HCT116 (cell line): ENCODE measurements at regions not wholly inside any gene's neighbourhood (a gene's known extent, or its start where the extent isn't known, plus 50 kb on each side); places are given as distances from the start of the nearest gene placed in this dataset.

Source experiments
- ATAC-seq: fragments of 200-7000 bp; cut with Tn5 transposase; 2 replicates; pipeline ENCODE4 v1.9.1; 2020; ENCODE audit warnings: mild to moderate bottlenecking, moderate library complexity
- BruUV-seq: library from RNA; stranded (reverse); fragments of 400-500 nt; replicated peaks from 2 replicates; lab custom pipeline; 2021; lab: Mats Ljungman, UMichigan
- CTCF ChIA-PET: fragments of 300-600 bp; sonication (Branson Sonifier 250); formaldehyde crosslinking; loops from one replicate; lab custom pipeline; 2021; ENCODE audit warnings: antibody characterized with exemption; lab: Charles Lee
- POLR2A ChIA-PET: fragments of 300-600, 350-600 bp; sonication (Branson Sonifier 250); formaldehyde crosslinking; loops from one replicate; lab custom pipeline; 2021; ENCODE audit warnings: antibody characterized with exemption; lab: Charles Lee
- RAD21 ChIA-PET, 2 experiments: fragments of 300-600 bp; sonication (Branson Sonifier 250); formaldehyde crosslinking; loops; one replicate each; lab custom pipeline; 2023; ENCODE audit warnings: low total read pairs in 2 of 2; ENCODE audit not compliant: uncharacterized antibody in 2 of 2, unreplicated experiment in 2 of 2, low non-redundant PET in 1 of 2; lab: Charles Lee
- DNase-seq: peaks from one replicate; pipeline ENCODE4 v3.0.0-alpha.2; 2010; ENCODE audit warnings: low read depth, low spot score
- H2AFZ ChIP-seq: fragments of 200-600 bp; shearing (Covaris generic), sonication (generic); 2 replicates; pipeline ENCODE4 v1.6.1; 2017; ENCODE audit warnings: low read depth, mixed run types, mixed read lengths, antibody characterized with exemption, low read length; ENCODE audit not compliant: poor library complexity, severe bottlenecking
- H3K27ac ChIP-seq: 2 replicates; pipeline ENCODE4 v1.5.1; 2012; ENCODE audit warnings: low read depth, low read length
- H3K27me3 ChIP-seq: fragments of 200-600 bp; sonication (generic); 2 replicates; pipeline ENCODE4 v1.6.1; 2016; ENCODE audit warnings: mixed run types, low read length, mixed read lengths; ENCODE audit not compliant: insufficient read depth
- H3K36me3 ChIP-seq, 2 experiments: fragments of 200-500 bp in 1 of 2; fragments of 200-600 bp in 1 of 2; sonication (Bioruptor generic) in 1 of 2; sonication (generic) in 1 of 2; 2 replicates each; pipeline versions ENCODE4 v1.5.1 to v1.6.1; 2014 to 2016; ENCODE audit warnings: low read length in 2 of 2, inconsistent platforms in 1 of 2, mixed read lengths in 1 of 2, mixed run types in 1 of 2; ENCODE audit not compliant: insufficient read depth in 2 of 2, control insufficient read depth in 1 of 2
- H3K4me1 ChIP-seq, 2 experiments: fragments of 200-600 bp in 1 of 2; sonication (generic) in 1 of 2; 2 replicates each; pipeline versions ENCODE4 v1.5.1 to v1.6.1; 2012 to 2017; ENCODE audit warnings: low read length in 2 of 2, inconsistent platforms in 1 of 2, mild to moderate bottlenecking in 1 of 2, mixed read lengths in 1 of 2, mixed run types in 1 of 2, moderate library complexity in 1 of 2; ENCODE audit not compliant: insufficient read depth in 2 of 2, control insufficient read depth in 1 of 2
- H3K4me2 ChIP-seq: fragments of 200-600 bp; sonication (generic); 2 replicates; pipeline ENCODE4 v1.6.1; 2017; ENCODE audit warnings: mixed run types, low read length, mixed read lengths
- H3K4me3 ChIP-seq, 2 experiments: fragments of 200-600 bp in 1 of 2; sonication (generic) in 1 of 2; replicated peaks in 1 of 2; 2 replicates each; pipeline ENCODE4 v1.5.1; 2011 to 2016; ENCODE audit warnings: low read length in 2 of 2, control low read depth in 1 of 2, low read depth in 1 of 2, mild to moderate bottlenecking in 1 of 2, mixed read lengths in 1 of 2, mixed run types in 1 of 2
- H3K79me2 ChIP-seq: fragments of 200-600 bp; sonication (generic); 2 replicates; pipeline ENCODE4 v1.6.1; 2017; ENCODE audit warnings: mild to moderate bottlenecking, mixed run types, low read length, moderate library complexity, mixed read lengths; ENCODE audit not compliant: insufficient read depth
- H3K9ac ChIP-seq: fragments of 200-600 bp; sonication (generic); 2 replicates; pipeline ENCODE4 v1.6.1; 2016; ENCODE audit warnings: low read length, mixed read lengths
- H3K9me2 ChIP-seq: fragments of 200-600 bp; sonication (generic), shearing (Covaris generic); 2 replicates; pipeline ENCODE4 v1.6.1; 2017; ENCODE audit warnings: mixed run types, mild to moderate bottlenecking, moderate library complexity; ENCODE audit not compliant: insufficient read depth
- H3K9me3 ChIP-seq, 2 experiments: fragments of 200-500 bp in 1 of 2; fragments of 200-600 bp in 1 of 2; sonication (Bioruptor generic) in 1 of 2; sonication (generic) in 1 of 2; 2 replicates each; pipeline ENCODE4 v1.6.1; 2014 to 2017; ENCODE audit warnings: low read length in 2 of 2, mixed read lengths in 2 of 2, inconsistent platforms in 1 of 2, low read depth in 1 of 2, mild to moderate bottlenecking in 1 of 2, mixed run types in 1 of 2, moderate library complexity in 1 of 2; ENCODE audit not compliant: control insufficient read depth in 1 of 2, insufficient read depth in 1 of 2
- H4K20me1 ChIP-seq: fragments of 200-600 bp; sonication (generic), shearing (Covaris generic); 2 replicates; pipeline ENCODE4 v1.6.1; 2017; ENCODE audit warnings: mixed run types, mild to moderate bottlenecking, moderate library complexity; ENCODE audit not compliant: insufficient read depth
- CEBPB ChIP-seq: IDR thresholded peaks from 2 replicates; pipeline ENCODE4 v1.6.1; 2012; ENCODE audit warnings: low read depth
- ELF1 ChIP-seq: IDR thresholded peaks from 2 replicates; pipeline ENCODE4 v1.6.1; 2012; ENCODE audit warnings: low read depth, borderline replicate concordance
- EZH2phosphoT487 ChIP-seq: fragments of 200-600 bp; IDR thresholded peaks from 2 replicates; pipeline ENCODE4 v1.6.1; 2018; ENCODE audit warnings: antibody characterized with exemption, borderline replicate concordance
- FOSL1 ChIP-seq: IDR thresholded peaks from 2 replicates; pipeline ENCODE4 v1.6.1; 2012; ENCODE audit warnings: low read depth
- RAD21 ChIP-seq: IDR thresholded peaks from 2 replicates; pipeline ENCODE4 v1.6.1; 2012; ENCODE audit warnings: low read depth, mild to moderate bottlenecking
- SIN3A ChIP-seq: IDR thresholded peaks from 2 replicates; pipeline ENCODE4 v1.6.1; 2012; ENCODE audit warnings: low read depth
- SP1 ChIP-seq: IDR thresholded peaks from 2 replicates; pipeline ENCODE4 v1.6.1; 2012; ENCODE audit warnings: low read depth
- SRF ChIP-seq: IDR thresholded peaks from 2 replicates; pipeline ENCODE4 v1.6.1; 2012; ENCODE audit warnings: low read depth
- YY1 ChIP-seq: IDR thresholded peaks from 2 replicates; pipeline ENCODE4 v1.6.1; 2011; ENCODE audit warnings: low read length, low read depth, moderate library complexity, mild to moderate bottlenecking; ENCODE audit not compliant: insufficient replicate concordance; ENCODE audit errors: extremely low read depth
- ZFX ChIP-seq: fragments of 450-650 bp; IDR thresholded peaks from 2 replicates; pipeline ENCODE4 v1.6.1; 2017
- intact Hi-C: fragments of 100-400 bp; cut with micrococcal nuclease; formaldehyde crosslinking; loops from 2 replicates; pipeline ENCODE4 v1.10.0; 2022
- TF ChIP-seq, protein P1 (sequence below): IDR thresholded peaks from 2 replicates; pipeline ENCODE4 v1.6.1; 2012
- TF ChIP-seq, protein P2 (sequence below): IDR thresholded peaks from 2 replicates; pipeline ENCODE4 v1.6.1; 2011; ENCODE audit warnings: mild to moderate bottlenecking, low read length, moderate library complexity; ENCODE audit not compliant: insufficient replicate concordance; ENCODE audit errors: extremely low read depth
- TF ChIP-seq, protein P3 (sequence below): IDR thresholded peaks from 2 replicates; pipeline ENCODE4 v1.6.1; 2012

DNA sequence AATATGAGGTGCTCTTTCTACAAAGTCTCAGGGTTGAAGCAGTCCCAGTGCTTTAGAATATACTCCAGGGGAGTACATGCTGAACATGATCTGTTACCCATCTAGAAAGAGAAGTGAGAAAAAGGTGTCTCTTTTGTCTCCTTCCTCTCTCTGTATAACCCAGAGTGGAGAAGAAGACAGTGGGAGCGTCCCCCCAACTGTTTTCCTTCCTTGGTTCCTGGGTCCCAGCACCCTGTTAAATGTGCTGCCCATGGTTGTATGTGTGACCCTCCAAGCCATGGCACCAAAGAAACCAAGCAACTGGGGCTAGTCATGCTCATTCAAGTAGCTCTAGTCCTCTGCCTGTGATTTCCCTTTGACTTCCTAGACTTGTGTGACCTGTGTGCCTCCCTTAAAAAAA, 683.7 kb downstream of the TBL1XR1 start:
- ATAC-seq (no peak), DNase-seq (no peak)
- Histone ChIP-seq H3K9me3 (no peaks in the 10 kb centered on the region), H4K20me1 (no peaks in the 10 kb centered on the region), H3K4me2 (no peak overlapping the region), H3K4me3 (no peak overlapping the region), H3K36me3 (no peaks in the 10 kb centered on the region), H3K27ac (no peak overlapping the region), H3K9ac (no peak overlapping the region), H3K9me2 (no peaks in the 10 kb centered on the region), H2AFZ (no peak overlapping the region), H3K27me3 (no peaks in the 10 kb centered on the region), H3K79me2 (no peaks in the 10 kb centered on the region), H3K4me1 (no peaks in the 10 kb centered on the region)
- intact Hi-C loops: loop anchor here (1.0 to 10.0 kb wide), 7 partner anchors 151 to 1872 kb away; no protein-coding TSS in a partner anchor
- ChIA-PET CTCF (interaction anchor here (1.3 to 4.3 kb wide), 3 partner anchors 151 to 425 kb away, joined by 4 to 35 read pairs (median 12); no protein-coding TSS in a partner anchor), RAD21 (interaction anchor here in 1 of 2 experiments (1.4 kb wide), 1 partner anchor 151 kb away, joined by 3 read pairs; no protein-coding TSS in a partner anchor), POLR2A (no interaction called here)
- TF ChIP-seq SRF (no peak), SP1 (no peak), YY1 (no peak), ELF1 (no peak), EZH2phosphoT487 (no peak), CEBPB (no peak), FOSL1 (no peak), SIN3A (no peak), ZFX (no peak), RAD21 (no peak)
- TF ChIP-seq, protein P1, sequence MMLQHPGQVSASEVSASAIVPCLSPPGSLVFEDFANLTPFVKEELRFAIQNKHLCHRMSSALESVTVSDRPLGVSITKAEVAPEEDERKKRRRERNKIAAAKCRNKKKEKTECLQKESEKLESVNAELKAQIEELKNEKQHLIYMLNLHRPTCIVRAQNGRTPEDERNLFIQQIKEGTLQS: no peak
- TF ChIP-seq, protein P2, sequence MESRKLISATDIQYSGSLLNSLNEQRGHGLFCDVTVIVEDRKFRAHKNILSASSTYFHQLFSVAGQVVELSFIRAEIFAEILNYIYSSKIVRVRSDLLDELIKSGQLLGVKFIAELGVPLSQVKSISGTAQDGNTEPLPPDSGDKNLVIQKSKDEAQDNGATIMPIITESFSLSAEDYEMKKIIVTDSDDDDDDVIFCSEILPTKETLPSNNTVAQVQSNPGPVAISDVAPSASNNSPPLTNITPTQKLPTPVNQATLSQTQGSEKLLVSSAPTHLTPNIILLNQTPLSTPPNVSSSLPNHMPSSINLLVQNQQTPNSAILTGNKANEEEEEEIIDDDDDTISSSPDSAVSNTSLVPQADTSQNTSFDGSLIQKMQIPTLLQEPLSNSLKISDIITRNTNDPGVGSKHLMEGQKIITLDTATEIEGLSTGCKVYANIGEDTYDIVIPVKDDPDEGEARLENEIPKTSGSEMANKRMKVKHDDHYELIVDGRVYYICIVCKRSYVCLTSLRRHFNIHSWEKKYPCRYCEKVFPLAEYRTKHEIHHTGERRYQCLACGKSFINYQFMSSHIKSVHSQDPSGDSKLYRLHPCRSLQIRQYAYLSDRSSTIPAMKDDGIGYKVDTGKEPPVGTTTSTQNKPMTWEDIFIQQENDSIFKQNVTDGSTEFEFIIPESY: no peak
- TF ChIP-seq, protein P3, sequence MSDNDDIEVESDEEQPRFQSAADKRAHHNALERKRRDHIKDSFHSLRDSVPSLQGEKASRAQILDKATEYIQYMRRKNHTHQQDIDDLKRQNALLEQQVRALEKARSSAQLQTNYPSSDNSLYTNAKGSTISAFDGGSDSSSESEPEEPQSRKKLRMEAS: no peak
- no TSS peak for BruUV-seq
